SK-N-MC (cell line): ENCODE measurements at regions not wholly inside any gene's neighbourhood (a gene's known extent, or its start where the extent isn't known, plus 50 kb on each side); places are given as distances from the start of the nearest gene placed in this dataset.

Experiments used
- DNase-seq: peaks from one replicate; pipeline ENCODE4 v3.0.0-alpha.2; 2011; ENCODE audit warnings: low read depth, low spot score
- H3K27ac ChIP-seq: fragments of 200-600 bp; sonication (generic); 2 replicates; pipeline ENCODE4 v1.5.1; 2016; ENCODE audit warnings: mixed run types
- H3K36me3 ChIP-seq: fragments of 200-600 bp; sonication (generic); 2 replicates; pipeline ENCODE4 v1.6.1; 2017; ENCODE audit warnings: antibody characterized with exemption, low read length, mixed read lengths; ENCODE audit not compliant: insufficient read depth
- H3K4me3 ChIP-seq: fragments of 200-600 bp; sonication (generic); 2 replicates; pipeline ENCODE4 v1.5.1; 2016
- H3K9ac ChIP-seq: fragments of 200-600 bp; sonication (generic); 2 replicates; pipeline ENCODE4 v1.8.0; 2017; ENCODE audit warnings: mixed run types, mixed read lengths; ENCODE audit not compliant: insufficient read length
- H3K9me3 ChIP-seq: fragments of 200-600 bp; sonication (generic); 2 replicates; pipeline ENCODE4 v1.6.1; 2017; ENCODE audit warnings: low read depth, mild to moderate bottlenecking, antibody characterized with exemption, low read length, moderate library complexity, mixed read lengths
- EZH2 ChIP-seq: fragments of 200-600 bp; sonication (generic); IDR thresholded peaks from one replicate; pipeline ENCODE4 v1.6.1; 2017; ENCODE audit warnings: antibody characterized with exemption
- FOXP2 ChIP-seq: optimal IDR thresholded peaks from 2 replicates; pipeline ENCODE3; 2011; ENCODE audit warnings: mild to moderate bottlenecking, moderate library complexity; ENCODE audit not compliant: insufficient read depth; ENCODE audit errors: extremely low read length, control extremely low read depth
- POLR2AphosphoS5 ChIP-seq: IDR thresholded peaks from 2 replicates; pipeline ENCODE4 v1.6.1; 2012; ENCODE audit warnings: mild to moderate bottlenecking, low read depth, low read length, borderline replicate concordance

- no peak overlapping the region for H3K27ac ChIP-seq
- no peak overlapping the region for H3K4me3 ChIP-seq
- H3K36me3 ChIP-seq: no peaks in the 10 kb centered on the region
- no peak overlapping the region for H3K9ac ChIP-seq
- TF ChIP-seq POLR2AphosphoS5 (no peak), EZH2 (no peak), FOXP2 (no peak)
- H3K9me3 ChIP-seq: 0 out of 2 replicates have a peak, but pooled peaks cover 7% of the 10 kb centered on the region
- DNase-seq: no peak
Measured at GRCh38 chr2:11976073-11976472, 229.6 kb downstream of the LPIN1 start.

- no peak for DNase-seq
- TF ChIP-seq EZH2 (no peak), POLR2AphosphoS5 (no peak), FOXP2 (no peak)
- Histone ChIP-seq H3K9ac (no peak overlapping the region), H3K36me3 (no peaks in the 10 kb centered on the region), H3K4me3 (no peak overlapping the region), H3K9me3 (0 out of 2 replicates have a peak, but pooled peaks cover 7% of the 10 kb centered on the region), H3K27ac (no peak overlapping the region)
Measured at GRCh38 chr2:11977766-11978524, 231.5 kb downstream of the LPIN1 start.

GRCh38 chr2:11980809-11981208, 234.4 kb downstream of the LPIN1 start:
- Histone ChIP-seq H3K36me3 (no peaks in the 10 kb centered on the region), H3K4me3 (no peak overlapping the region), H3K9me3 (no peaks in the 10 kb centered on the region), H3K9ac (no peak overlapping the region), H3K27ac (no peak overlapping the region)
- DNase-seq: no peak
- no peak for TF ChIP-seq FOXP2
- no peak for TF ChIP-seq EZH2

- H3K27ac ChIP-seq: no peak overlapping the region
Measured at GRCh38 chr2:11983401-11983800, 237.0 kb downstream of the LPIN1 start.

GRCh38 chr2:11983870-11984269, 237.4 kb downstream of the LPIN1 start:
- TF ChIP-seq POLR2AphosphoS5 (no peak), FOXP2 (no peak), EZH2 (no peak)
- no peaks in the 10 kb centered on the region for H3K9me3 ChIP-seq
- H3K27ac ChIP-seq: no peak overlapping the region
- H3K9ac ChIP-seq: no peak overlapping the region
- DNase-seq: no peak
- H3K4me3 ChIP-seq: no peak overlapping the region
- no peaks in the 10 kb centered on the region for H3K36me3 ChIP-seq

More at GRCh38 chr2:11983401-11983800, 237.0 kb downstream of the LPIN1 start:
- Histone ChIP-seq H3K36me3 (no peaks in the 10 kb centered on the region), H3K9me3 (no peaks in the 10 kb centered on the region), H3K9ac (no peak overlapping the region), H3K4me3 (no peak overlapping the region)
- no peak for TF ChIP-seq FOXP2
- TF ChIP-seq EZH2: no peak
- TF ChIP-seq POLR2AphosphoS5: no peak
- DNase-seq: no peak

- Histone ChIP-seq H3K4me3 (no peak overlapping the region), H3K27ac (no peak overlapping the region), H3K36me3 (no peaks in the 10 kb centered on the region), H3K9ac (no peak overlapping the region), H3K9me3 (no peaks in the 10 kb centered on the region)
- DNase-seq: no peak
- TF ChIP-seq FOXP2 (no peak), POLR2AphosphoS5 (no peak), EZH2 (no peak)
Measured at GRCh38 chr2:11984316-11985158, 238.1 kb downstream of the LPIN1 start.

- TF ChIP-seq FOXP2: no peak
- no peak for TF ChIP-seq POLR2AphosphoS5
- no peak for TF ChIP-seq EZH2
- no peak for DNase-seq
- Histone ChIP-seq H3K27ac (no peak overlapping the region), H3K9me3 (no peaks in the 10 kb centered on the region), H3K4me3 (no peak overlapping the region), H3K9ac (no peak overlapping the region), H3K36me3 (no peaks in the 10 kb centered on the region)
Measured at GRCh38 chr2:11985817-11986566, 239.6 kb downstream of the LPIN1 start.

GRCh38 chr2:11987151-11987550, 240.7 kb downstream of the LPIN1 start:
- no peak overlapping the region for H3K4me3 ChIP-seq
- no peak overlapping the region for H3K27ac ChIP-seq
- no peak for TF ChIP-seq FOXP2
- no peak for TF ChIP-seq EZH2
- no peak for TF ChIP-seq POLR2AphosphoS5
- no peaks in the 10 kb centered on the region for H3K9me3 ChIP-seq
- no peak overlapping the region for H3K9ac ChIP-seq
- DNase-seq: no peak
- no peaks in the 10 kb centered on the region for H3K36me3 ChIP-seq
